OCI-LY3 (cell line): ENCODE measurements at regions not wholly inside any gene's neighbourhood (a gene's known extent, or its start where the extent isn't known, plus 50 kb on each side); places are given as distances from the start of the nearest gene placed in this dataset.

Source experiments
- EZH2phosphoT487 ChIP-seq: fragments of 200-600 bp; shearing (Covaris generic); IDR thresholded peaks from 2 replicates; pipeline ENCODE4 v1.6.1; 2018; ENCODE audit warnings: antibody characterized with exemption, mixed run types, low read depth
- TF ChIP-seq, protein P1 (sequence below): fragments of 200-600, 300-600 bp; sonication (generic); IDR thresholded peaks from 2 replicates; pipeline ENCODE4 v1.5.1; 2014; ENCODE audit warnings: antibody characterized with exemption, low read length, low read depth

DNA sequence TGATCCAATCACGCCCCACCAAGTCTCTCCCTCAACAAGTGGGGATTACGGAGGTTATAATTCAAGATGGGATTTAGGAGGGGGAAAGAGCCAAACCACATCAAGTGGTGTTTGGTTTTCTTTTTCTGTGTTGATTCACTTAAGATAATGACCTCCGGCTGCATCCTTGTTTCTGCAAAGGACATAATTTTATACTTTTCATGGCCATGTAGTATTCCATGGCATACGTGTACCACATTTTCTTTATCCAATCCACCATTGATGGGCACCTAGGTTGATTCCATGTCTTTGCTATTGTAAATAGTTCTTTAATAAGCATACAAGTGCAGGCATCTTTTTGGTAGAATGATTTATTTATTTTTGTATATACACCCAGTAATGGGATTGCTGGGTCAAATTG lies 162.5 kb upstream of the JUN start:
- TF ChIP-seq, protein P1, sequence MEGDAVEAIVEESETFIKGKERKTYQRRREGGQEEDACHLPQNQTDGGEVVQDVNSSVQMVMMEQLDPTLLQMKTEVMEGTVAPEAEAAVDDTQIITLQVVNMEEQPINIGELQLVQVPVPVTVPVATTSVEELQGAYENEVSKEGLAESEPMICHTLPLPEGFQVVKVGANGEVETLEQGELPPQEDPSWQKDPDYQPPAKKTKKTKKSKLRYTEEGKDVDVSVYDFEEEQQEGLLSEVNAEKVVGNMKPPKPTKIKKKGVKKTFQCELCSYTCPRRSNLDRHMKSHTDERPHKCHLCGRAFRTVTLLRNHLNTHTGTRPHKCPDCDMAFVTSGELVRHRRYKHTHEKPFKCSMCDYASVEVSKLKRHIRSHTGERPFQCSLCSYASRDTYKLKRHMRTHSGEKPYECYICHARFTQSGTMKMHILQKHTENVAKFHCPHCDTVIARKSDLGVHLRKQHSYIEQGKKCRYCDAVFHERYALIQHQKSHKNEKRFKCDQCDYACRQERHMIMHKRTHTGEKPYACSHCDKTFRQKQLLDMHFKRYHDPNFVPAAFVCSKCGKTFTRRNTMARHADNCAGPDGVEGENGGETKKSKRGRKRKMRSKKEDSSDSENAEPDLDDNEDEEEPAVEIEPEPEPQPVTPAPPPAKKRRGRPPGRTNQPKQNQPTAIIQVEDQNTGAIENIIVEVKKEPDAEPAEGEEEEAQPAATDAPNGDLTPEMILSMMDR: no peak
- no peak for TF ChIP-seq EZH2phosphoT487
